ENCODE measurements at regions not wholly inside any gene's neighbourhood (a gene's known extent, or its start where the extent isn't known, plus 50 kb on each side); places are given as distances from the start of the nearest gene placed in this dataset.

DNA sequence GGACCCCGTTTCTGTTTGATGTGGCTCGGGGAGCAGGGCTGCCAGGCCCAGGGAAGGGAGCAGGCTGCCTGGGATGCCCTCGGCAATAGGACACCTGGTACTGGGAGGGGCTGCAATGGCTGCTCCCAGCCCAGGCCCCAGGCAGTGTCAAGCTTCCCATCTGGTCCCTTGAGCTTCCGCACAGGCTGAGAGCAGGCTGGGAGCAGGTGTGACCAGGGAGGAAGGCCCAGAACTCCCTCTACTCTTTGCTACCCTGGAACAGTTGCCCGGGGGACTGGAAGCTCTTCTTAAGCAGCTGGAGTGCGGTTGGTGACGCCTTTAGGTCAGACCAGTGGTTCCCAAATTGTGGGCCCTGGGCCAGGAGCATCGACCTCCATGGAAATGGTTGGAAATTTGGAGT is 186.9 kb downstream of the GADD45G start:
- TF ChIP-seq CTCF (IDR thresholded peaks at IDR 0.05) (no peak), POLR2AphosphoS5 (IDR thresholded peaks at IDR 0.05) (no peak)
